ENCODE measurements at regions not wholly inside any gene's neighbourhood (a gene's known extent, or its start where the extent isn't known, plus 50 kb on each side); places are given as distances from the start of the nearest gene placed in this dataset.

DNA sequence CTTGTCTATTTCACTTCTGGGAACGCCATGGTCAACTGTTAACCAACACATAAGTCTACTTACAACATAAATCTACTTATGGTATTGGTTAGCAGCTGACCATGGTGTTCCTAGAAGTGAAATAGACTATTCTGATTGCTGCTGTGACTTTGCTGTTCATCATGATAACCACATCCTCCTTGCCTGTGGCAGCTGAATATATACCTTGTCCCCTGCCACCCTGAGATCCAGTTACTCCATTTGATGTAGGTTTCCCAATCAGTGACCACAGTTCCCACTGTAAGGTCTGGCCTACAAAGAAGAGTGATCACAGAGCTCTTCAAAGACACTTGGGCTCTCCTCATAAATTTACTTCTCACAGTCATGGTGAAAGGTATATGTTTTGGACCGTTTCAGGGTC, 66.8 kb upstream of the ALDH1A3 start:
- no peak for DNase-seq (ENCODE audit: low spot score)

DNA sequence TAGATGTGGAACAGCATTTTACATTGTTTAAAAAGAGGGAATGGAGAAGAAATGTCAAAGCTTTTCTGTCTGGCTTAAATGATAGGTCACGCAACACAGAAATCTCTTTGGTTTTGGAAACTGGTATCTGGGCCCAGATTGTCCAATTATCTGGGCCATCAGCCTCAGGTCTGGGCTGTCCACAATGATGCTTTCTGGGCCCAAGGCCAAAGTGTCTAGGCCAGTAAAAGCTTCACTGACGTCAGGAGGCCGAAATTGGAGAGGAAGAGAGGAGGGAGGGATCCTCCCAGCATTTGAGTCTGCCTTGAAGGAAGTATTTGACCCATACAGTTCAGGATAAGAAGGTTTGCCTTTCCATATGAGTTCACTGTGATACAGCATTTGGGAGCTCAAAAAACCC, 60.7 kb upstream of the ALDH1A3 start:
- no peak for DNase-seq (ENCODE audit: low spot score)

DNA sequence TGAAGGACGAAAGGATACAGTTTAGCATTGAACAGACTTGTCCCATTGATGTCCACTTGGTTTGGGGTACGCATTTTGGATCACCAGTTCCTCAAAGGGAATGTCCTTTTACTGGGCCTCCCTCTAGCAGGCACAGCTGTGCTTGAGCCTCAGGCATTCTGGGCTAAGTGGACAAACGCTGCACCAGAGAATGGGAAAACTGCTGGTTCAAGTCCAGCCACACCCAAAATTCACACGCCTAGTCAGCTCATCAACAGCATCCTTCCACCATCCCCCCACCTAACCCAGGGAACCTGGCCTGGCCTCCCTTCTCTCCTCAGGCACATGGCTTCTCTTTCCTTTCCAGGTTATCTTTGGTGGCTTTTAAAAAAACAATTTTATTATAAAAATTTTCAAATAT, 59.1 kb upstream of the ALDH1A3 start:
- DNase-seq (ENCODE audit: low spot score): no peak

DNA sequence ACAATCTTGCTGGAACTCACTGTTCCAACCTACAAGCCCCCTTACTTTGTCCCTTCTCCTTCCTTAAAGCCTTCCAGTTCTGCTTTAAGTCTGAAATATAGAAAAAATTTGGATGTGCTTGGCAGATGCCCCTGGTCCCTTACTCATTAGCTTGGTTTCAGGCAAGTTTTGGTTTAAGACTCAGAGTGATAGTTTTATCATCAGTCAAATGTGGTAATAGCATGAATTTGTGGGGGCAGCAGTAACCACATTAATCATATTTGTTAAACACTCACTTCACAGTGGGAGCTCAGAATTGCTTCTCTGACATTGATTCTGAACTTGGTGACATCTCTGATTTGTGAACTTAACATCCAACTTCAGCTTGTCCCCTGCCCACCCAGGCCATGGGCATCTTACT, 58.3 kb upstream of the ALDH1A3 start:
- DNase-seq (ENCODE audit: low spot score): no peak

- DNase-seq (ENCODE audit: low spot score): no peak
Observed at GRCh38 chr15:100824211-100824610, 55.4 kb upstream of the ALDH1A3 start.

DNA sequence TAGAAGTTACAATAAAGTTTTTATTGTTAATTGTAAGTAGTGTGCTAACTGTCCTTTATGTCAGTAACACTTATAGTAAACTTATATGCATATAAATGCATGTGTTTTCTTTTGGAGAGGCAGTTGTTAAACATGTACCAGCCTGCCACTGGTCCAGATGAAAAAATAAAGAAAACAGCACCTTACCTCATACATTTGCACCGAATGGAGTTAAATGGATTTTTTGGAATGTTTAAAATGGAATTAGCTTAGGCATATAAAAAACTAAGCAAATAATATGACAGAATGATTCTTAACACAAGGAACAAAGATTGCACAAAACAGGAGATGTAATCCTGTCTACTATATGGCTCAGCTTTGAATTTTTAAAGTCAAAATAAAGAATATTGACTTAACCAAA, 50.2 kb upstream of the ALDH1A3 start:
- DNase-seq (ENCODE audit: low spot score): no peak
